B cell (primary cell): ENCODE measurements at regions not wholly inside any gene's neighbourhood (a gene's known extent, or its start where the extent isn't known, plus 50 kb on each side); places are given as distances from the start of the nearest gene placed in this dataset.

Experiments used
- ATAC-seq: fragments of 200-7000 bp; cut with Tn5 transposase; one replicate; pipeline ENCODE4 v1.10.0; 2021; ENCODE audit warnings: low read depth, mild to moderate bottlenecking, moderate number of reproducible peaks, moderate library complexity
- CTCF ChIA-PET: fragments of 350-600 bp; sonication (Branson Sonifier 250); formaldehyde crosslinking; loops from one replicate; lab custom pipeline; 2021; ENCODE audit warnings: antibody characterized with exemption, inconsistent platforms; lab: Charles Lee
- POLR2A ChIA-PET: fragments of 350-600 bp; sonication (Branson Sonifier 250); formaldehyde crosslinking; loops from one replicate; lab custom pipeline; 2021; ENCODE audit warnings: antibody characterized with exemption; lab: Charles Lee
- DNase-seq: peaks from one replicate; pipeline ENCODE4 v3.0.0; 2013
- H2AFZ ChIP-seq: 2 replicates; pipeline ENCODE4 v1.6.1; 2012; ENCODE audit warnings: mild to moderate bottlenecking, low read depth, low read length; ENCODE audit not compliant: insufficient read depth, poor library complexity, severe bottlenecking
- H3K27ac ChIP-seq, 2 donors: 1 replicate in 1 of 2; 2 replicates in 1 of 2; pipeline ENCODE4 v1.5.1; 2012 to 2013; ENCODE audit warnings: low read length in 2 of 2, mild to moderate bottlenecking in 2 of 2, moderate library complexity in 1 of 2
- H3K27me3 ChIP-seq, 4 experiments: fragments of 200-600 bp in 1 of 4; sonication (generic) in 1 of 4; replicated peaks in 1 of 4; 1 replicate in 2 of 4; 2 replicates in 2 of 4; pipeline versions ENCODE4 v1.6.1 to v1.7.0; 2013 to 2016; ENCODE audit warnings: low read length in 3 of 4, mild to moderate bottlenecking in 2 of 4, mixed read lengths in 1 of 4, moderate library complexity in 1 of 4; ENCODE audit not compliant: insufficient read depth in 4 of 4, control insufficient read depth in 3 of 4; ENCODE audit errors: control extremely low read depth in 1 of 4
- H3K36me3 ChIP-seq, 2 experiments: replicated peaks in 1 of 2; 1 replicate in 1 of 2; 2 replicates in 1 of 2; pipeline versions ENCODE4 v1.6.1 to v1.7.1; 2013; ENCODE audit warnings: low read length in 1 of 2; ENCODE audit not compliant: insufficient read depth in 2 of 2, control insufficient read depth in 1 of 2; ENCODE audit errors: control extremely low read depth in 1 of 2, extremely low read depth in 1 of 2
- H3K4me1 ChIP-seq, 2 donors: fragments of 200-600 bp in 1 of 2; sonication (generic) in 1 of 2; 1 replicate in 1 of 2; 2 replicates in 1 of 2; pipeline versions ENCODE4 v1.5.1 to v1.6.1; 2013 to 2017; ENCODE audit warnings: low read length in 2 of 2; ENCODE audit not compliant: control insufficient read depth in 2 of 2, insufficient read depth in 2 of 2
- H3K4me2 ChIP-seq: replicated peaks from 2 replicates; pipeline ENCODE3; 2012; ENCODE audit warnings: mild to moderate bottlenecking, low read depth, low read length; ENCODE audit not compliant: poor library complexity, severe bottlenecking
- H3K4me3 ChIP-seq, 5 experiments: fragments of 200-600 bp in 1 of 5; sonication (generic) in 1 of 5; 1 replicate in 3 of 5; 2 replicates in 2 of 5; pipeline versions ENCODE4 v1.5.1 to v1.7.0; 2011 to 2016; ENCODE audit warnings: low read length in 4 of 5, mild to moderate bottlenecking in 4 of 5, low read depth in 2 of 5, control low read depth in 1 of 5, moderate library complexity in 1 of 5; ENCODE audit not compliant: insufficient read depth in 1 of 5; ENCODE audit errors: control extremely low read depth in 1 of 5, extremely low read depth in 1 of 5
- H3K79me2 ChIP-seq: fragments of 200-600 bp; sonication (generic); one replicate; pipeline ENCODE4 v1.6.0; 2016; ENCODE audit warnings: low read length; ENCODE audit not compliant: control insufficient read depth, insufficient read depth
- H3K9ac ChIP-seq: fragments of 200-600 bp; sonication (generic); 2 replicates; pipeline ENCODE4 v1.6.1; 2017; ENCODE audit warnings: mild to moderate bottlenecking, low read length, moderate library complexity
- H3K9me3 ChIP-seq, 3 donors: one replicate each; pipeline versions ENCODE4 v1.6.1 to v1.7.1; 2013; ENCODE audit warnings: low read length in 2 of 3; ENCODE audit not compliant: control insufficient read depth in 2 of 3, insufficient read depth in 1 of 3; ENCODE audit errors: control extremely low read depth in 1 of 3
- H4K20me1 ChIP-seq: 2 replicates; pipeline ENCODE4 v1.6.0; 2012; ENCODE audit warnings: mild to moderate bottlenecking, low read length; ENCODE audit not compliant: insufficient read depth, control insufficient read depth, poor library complexity, severe bottlenecking
- H3K27ac Mint-ChIP-seq: one replicate; pipeline ENCODE4 v1.8.0; 2021; ENCODE audit warnings: mixed read lengths
- H3K27me3 Mint-ChIP-seq: one replicate; pipeline ENCODE4 v1.8.0; 2021; ENCODE audit warnings: mixed read lengths
- H3K4me1 Mint-ChIP-seq: one replicate; pipeline ENCODE4 v1.8.0; 2021; ENCODE audit warnings: mixed read lengths
- H3K4me3 Mint-ChIP-seq: one replicate; pipeline ENCODE4 v1.8.0; 2021; ENCODE audit warnings: mixed read lengths
- H3K9me3 Mint-ChIP-seq: one replicate; pipeline ENCODE4 v1.8.0; 2022; ENCODE audit warnings: mixed read lengths; ENCODE audit not compliant: insufficient read depth
- EZH2 ChIP-seq: IDR thresholded peaks from 2 replicates; pipeline ENCODE4 v1.6.1; 2012; ENCODE audit warnings: borderline replicate concordance, low read depth, mild to moderate bottlenecking, moderate library complexity, low read length; ENCODE audit not compliant: insufficient read depth, poor library complexity, severe bottlenecking
- WGBS: methylation state at CpG from one replicate; pipeline ENCODE4 v1.1.5; 2013; ENCODE audit warnings: missing lambda C conversion rate; ENCODE audit not compliant: insufficient coverage; 5-methylcytosine and 5-hydroxymethylcytosine counted together
- intact Hi-C: fragments of 100-400 bp; cut with micrococcal nuclease; formaldehyde crosslinking; loops from one replicate; pipeline ENCODE4 v1.10.0; 2022
- TF ChIP-seq, protein P1 (sequence below): fragments of 200-600 bp; IDR thresholded peaks from one replicate; pipeline ENCODE4 v1.8.0; 2022; ENCODE audit warnings: antibody characterized with exemption, mild to moderate bottlenecking

- WGBS: 56% methylated on average over 1 of the region's 8 CpGs
- peak overlapping the region; percentile 25 for H3K9ac ChIP-seq
- peak; percentile 66 for DNase-seq
- H3K27me3 ChIP-seq: no peaks in the 10 kb centered on the region
- ChIA-PET CTCF (interaction anchor here (0.5 to 1.5 kb wide), 6 partner anchors 13 to 1220 kb away, joined by 3 read pairs; no protein-coding TSS in a partner anchor), POLR2A (interaction anchor here (0.6 kb wide), 1 partner anchor 1156 kb away, joined by 3 read pairs; no protein-coding TSS in a partner anchor)
- Mint-ChIP-seq H3K27me3 (no peaks in the 10 kb centered on the region), H3K9me3 (no peaks in the 10 kb centered on the region), H3K4me3 (peak overlapping the region; percentile 64), H3K4me1 (peaks cover 71% of the 10 kb centered on the region), H3K27ac (peak overlapping the region; percentile 77)
- no peak overlapping the region for H2AFZ ChIP-seq
- H3K36me3 ChIP-seq: no peaks in the 10 kb centered on the region
- H3K4me2 ChIP-seq: peak overlapping the region; percentile 64
- H3K9me3 ChIP-seq: peaks cover 0 to 3% (median 0%) of the 10 kb centered on the region in 3 donors
- peak overlapping the region in 1 of 5 experiments; percentile 20 for H3K4me3 ChIP-seq
- TF ChIP-seq EZH2: no peak
- TF ChIP-seq, protein P1, sequence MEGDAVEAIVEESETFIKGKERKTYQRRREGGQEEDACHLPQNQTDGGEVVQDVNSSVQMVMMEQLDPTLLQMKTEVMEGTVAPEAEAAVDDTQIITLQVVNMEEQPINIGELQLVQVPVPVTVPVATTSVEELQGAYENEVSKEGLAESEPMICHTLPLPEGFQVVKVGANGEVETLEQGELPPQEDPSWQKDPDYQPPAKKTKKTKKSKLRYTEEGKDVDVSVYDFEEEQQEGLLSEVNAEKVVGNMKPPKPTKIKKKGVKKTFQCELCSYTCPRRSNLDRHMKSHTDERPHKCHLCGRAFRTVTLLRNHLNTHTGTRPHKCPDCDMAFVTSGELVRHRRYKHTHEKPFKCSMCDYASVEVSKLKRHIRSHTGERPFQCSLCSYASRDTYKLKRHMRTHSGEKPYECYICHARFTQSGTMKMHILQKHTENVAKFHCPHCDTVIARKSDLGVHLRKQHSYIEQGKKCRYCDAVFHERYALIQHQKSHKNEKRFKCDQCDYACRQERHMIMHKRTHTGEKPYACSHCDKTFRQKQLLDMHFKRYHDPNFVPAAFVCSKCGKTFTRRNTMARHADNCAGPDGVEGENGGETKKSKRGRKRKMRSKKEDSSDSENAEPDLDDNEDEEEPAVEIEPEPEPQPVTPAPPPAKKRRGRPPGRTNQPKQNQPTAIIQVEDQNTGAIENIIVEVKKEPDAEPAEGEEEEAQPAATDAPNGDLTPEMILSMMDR: no peak
- peaks cover 44 to 54% of the 10 kb centered on the region in 2 donors for H3K4me1 ChIP-seq
- ATAC-seq: peak; percentile 68
- H3K79me2 ChIP-seq: peaks cover 15% of the 10 kb centered on the region
- intact Hi-C loops: no loop called here
- H3K27ac ChIP-seq: peak overlapping the region; percentile 27 to 54
- no peaks in the 10 kb centered on the region for H4K20me1 ChIP-seq
Observed at GRCh38 chr6:14224359-14225103, 107.0 kb downstream of the CD83 start.

DNA sequence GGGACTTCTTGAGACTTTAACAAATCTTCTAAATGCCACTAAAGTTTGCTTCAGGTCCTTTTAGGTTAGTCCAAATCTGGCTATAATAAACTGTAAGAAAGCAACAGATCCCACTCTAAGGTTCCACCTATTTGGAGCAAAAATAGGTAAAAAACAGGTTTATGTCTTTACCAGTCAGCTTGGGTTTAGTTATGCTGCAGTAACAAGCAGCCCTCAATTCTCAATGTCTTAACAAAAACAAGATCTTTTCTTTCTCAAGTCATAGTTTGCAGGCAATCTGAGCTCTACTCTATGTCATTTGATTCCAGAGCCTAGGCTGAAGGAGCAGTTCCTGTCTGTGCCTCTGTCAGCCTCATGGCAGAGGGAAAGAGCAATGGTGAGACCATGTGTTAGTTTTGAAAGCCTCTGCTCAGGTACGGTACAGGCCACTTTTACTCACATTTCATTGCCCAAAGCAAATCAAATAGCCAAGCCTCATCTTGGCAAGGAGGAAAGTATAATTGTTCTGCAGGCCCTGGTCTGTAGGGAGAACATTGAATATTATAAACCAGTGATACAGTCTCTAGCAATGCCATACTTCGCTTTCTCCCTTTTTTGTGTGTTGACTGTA is 108.6 kb downstream of the CD83 start:
- TF ChIP-seq, protein P1: no peak
- TF ChIP-seq EZH2: no peak
- H3K9ac ChIP-seq: no peak overlapping the region
- H3K36me3 ChIP-seq: no peaks in the 10 kb centered on the region
- DNase-seq (no peak), ATAC-seq (no peak)
- H3K4me2 ChIP-seq: no peak overlapping the region
- peaks cover 39 to 51% of the 10 kb centered on the region in 2 donors for H3K4me1 ChIP-seq
- H3K9me3 Mint-ChIP-seq: no peaks in the 10 kb centered on the region
- CTCF ChIA-PET: no interaction called here
- no peak overlapping the region for H3K27ac ChIP-seq
- H3K4me3 Mint-ChIP-seq: no peak overlapping the region
- POLR2A ChIA-PET: interaction anchor here (1.2 kb wide), 1 partner anchor 1013 kb away, joined by 3 read pairs; no protein-coding TSS in a partner anchor
- H3K4me1 Mint-ChIP-seq: peaks cover 61% of the 10 kb centered on the region
- H3K4me3 ChIP-seq: no peak overlapping the region
- no peaks in the 10 kb centered on the region for H4K20me1 ChIP-seq
- H3K27me3 ChIP-seq: no peaks in the 10 kb centered on the region
- no peaks in the 10 kb centered on the region for H3K27me3 Mint-ChIP-seq
- H2AFZ ChIP-seq: no peak overlapping the region
- intact Hi-C loops: no loop called here
- whole genome bisulfite sequencing: no CpG with 5 or more reads among the region's 2 CpGs
- H3K79me2 ChIP-seq: peaks cover 15% of the 10 kb centered on the region
- H3K27ac Mint-ChIP-seq: peak overlapping the region; percentile 37
- peaks cover 0 to 3% (median 0%) of the 10 kb centered on the region in 3 donors for H3K9me3 ChIP-seq
